H9 (cell line): ENCODE measurements at regions not wholly inside any gene's neighbourhood (a gene's known extent, or its start where the extent isn't known, plus 50 kb on each side); places are given as distances from the start of the nearest gene placed in this dataset.

Experiments used
- DNase-seq: peaks from one replicate; pipeline ENCODE4 v3.0.0-alpha.2; 2017
- H2AFZ ChIP-seq: one replicate; pipeline ENCODE4 v1.6.1; 2013; ENCODE audit warnings: mild to moderate bottlenecking, low read length, control low read depth, moderate library complexity
- H2AK5ac ChIP-seq: 2 replicates; pipeline ENCODE4 v1.6.1; 2013; ENCODE audit warnings: low read length, control low read depth, mixed read lengths; ENCODE audit not compliant: insufficient read length
- H2BK120ac ChIP-seq: one replicate; pipeline ENCODE4 v1.6.1; 2013; ENCODE audit warnings: low read depth, mild to moderate bottlenecking, low read length, control low read depth, inconsistent platforms; ENCODE audit not compliant: poor library complexity, severe bottlenecking
- H2BK12ac ChIP-seq: 2 replicates; pipeline ENCODE4 v1.6.1; 2013; ENCODE audit warnings: low read length, control low read depth, mixed read lengths, low read depth; ENCODE audit not compliant: insufficient read length
- H2BK15ac ChIP-seq: 2 replicates; pipeline ENCODE4 v1.6.1; 2013; ENCODE audit warnings: low read depth, low read length, control low read depth
- H2BK20ac ChIP-seq: one replicate; pipeline ENCODE4 v1.6.1; 2013; ENCODE audit warnings: low read depth, mild to moderate bottlenecking, low read length, control low read depth, inconsistent platforms; ENCODE audit not compliant: poor library complexity, severe bottlenecking
- H2BK5ac ChIP-seq: 2 replicates; pipeline ENCODE4 v1.6.1; 2013; ENCODE audit warnings: low read length, control low read depth, mixed read lengths; ENCODE audit not compliant: insufficient read length
- H3K14ac ChIP-seq: 2 replicates; pipeline ENCODE4 v1.6.1; 2013; ENCODE audit warnings: low read length, control low read depth; ENCODE audit not compliant: insufficient read depth
- H3K18ac ChIP-seq: 2 replicates; pipeline ENCODE4 v1.6.1; 2013; ENCODE audit warnings: low read depth, mild to moderate bottlenecking, mixed read lengths, low read length, control low read depth; ENCODE audit not compliant: insufficient read length
- H3K23ac ChIP-seq: 2 replicates; pipeline ENCODE4 v1.6.1; 2013; ENCODE audit warnings: low read length, control low read depth, mixed read lengths, low read depth; ENCODE audit not compliant: insufficient read length
- H3K23me2 ChIP-seq: 2 replicates; pipeline ENCODE4 v1.6.1; 2013; ENCODE audit warnings: low read depth, mild to moderate bottlenecking, mixed read lengths, low read length, control low read depth; ENCODE audit not compliant: insufficient read length, poor library complexity, severe bottlenecking
- H3K27ac ChIP-seq: 2 replicates; pipeline ENCODE4 v1.5.1; 2013; ENCODE audit warnings: low read length, control low read depth, mixed read lengths, low read depth; ENCODE audit not compliant: insufficient read length
- H3K27me3 ChIP-seq: 2 replicates; pipeline ENCODE4 v1.6.1; 2013; ENCODE audit warnings: low read length, control low read depth, inconsistent platforms; ENCODE audit not compliant: insufficient read depth
- H3K4ac ChIP-seq: 2 replicates; pipeline ENCODE4 v1.6.1; 2013; ENCODE audit warnings: low read depth, mild to moderate bottlenecking, control low read depth, inconsistent platforms, low read length, moderate library complexity
- H3K4me1 ChIP-seq: 2 replicates; pipeline ENCODE4 v1.6.1; 2013; ENCODE audit warnings: low read length, control low read depth, inconsistent platforms; ENCODE audit not compliant: insufficient read depth
- H3K4me2 ChIP-seq: 2 replicates; pipeline ENCODE4 v1.6.1; 2013; ENCODE audit warnings: low read length, control low read depth, mixed read lengths; ENCODE audit not compliant: insufficient read length, insufficient read depth
- H3K56ac ChIP-seq: 2 replicates; pipeline ENCODE4 v1.6.1; 2013; ENCODE audit warnings: low read depth, mild to moderate bottlenecking, mixed read lengths, low read length, control low read depth; ENCODE audit not compliant: insufficient read length
- H3K79me1 ChIP-seq: 2 replicates; pipeline ENCODE4 v1.6.1; 2013; ENCODE audit warnings: low read depth, mild to moderate bottlenecking, moderate library complexity, low read length, control low read depth, inconsistent platforms; ENCODE audit not compliant: insufficient read depth, poor library complexity, severe bottlenecking
- H3K79me2 ChIP-seq: 2 replicates; pipeline ENCODE4 v1.6.1; 2013; ENCODE audit warnings: low read length, control low read depth, inconsistent platforms; ENCODE audit not compliant: insufficient read depth
- H3K9ac ChIP-seq: 2 replicates; pipeline ENCODE4 v1.6.1; 2013; ENCODE audit warnings: low read length, control low read depth, mixed read lengths; ENCODE audit not compliant: insufficient read length; ENCODE audit errors: extremely low read depth
- H3K9me3 ChIP-seq: one replicate; pipeline ENCODE4 v1.6.1; 2013; ENCODE audit warnings: low read depth, low read length, inconsistent platforms; ENCODE audit not compliant: control insufficient read depth
- H3T11ph ChIP-seq: one replicate; pipeline ENCODE4 v1.6.1; 2013; ENCODE audit warnings: mild to moderate bottlenecking, low read length, control low read depth, inconsistent platforms
- H4K20me1 ChIP-seq: one replicate; pipeline ENCODE4 v1.6.1; 2013; ENCODE audit not compliant: control insufficient read depth, insufficient read length, insufficient read depth
- H4K5ac ChIP-seq: 2 replicates; pipeline ENCODE4 v1.6.1; 2013; ENCODE audit warnings: low read depth, mild to moderate bottlenecking, mixed read lengths, low read length, control low read depth; ENCODE audit not compliant: insufficient read length
- H4K8ac ChIP-seq: replicated peaks from 2 replicates; pipeline ENCODE4 v1.6.1; 2013; ENCODE audit warnings: low read length, control low read depth, mixed read lengths, low read depth; ENCODE audit not compliant: insufficient read length
- H4K91ac ChIP-seq: 2 replicates; pipeline ENCODE4 v1.6.1; 2013; ENCODE audit warnings: low read depth, mild to moderate bottlenecking, moderate library complexity, mixed read lengths, low read length, control low read depth; ENCODE audit not compliant: insufficient read length
- H3K27ac Mint-ChIP-seq, 3 experiments: 2 replicates in 2 of 3; 3 replicates in 1 of 3; pipeline ENCODE4 v1.8.0; 2020 to 2021; ENCODE audit warnings: mixed read lengths in 3 of 3, mild to moderate bottlenecking in 1 of 3, moderate library complexity in 1 of 3
- H3K27me3 Mint-ChIP-seq: 2 replicates; pipeline ENCODE4 v1.8.0; 2021; ENCODE audit warnings: low read depth, mild to moderate bottlenecking, moderate library complexity, mixed read lengths
- H3K36me3 Mint-ChIP-seq, 3 experiments: 2 replicates in 2 of 3; 3 replicates in 1 of 3; pipeline ENCODE4 v1.8.0; 2020 to 2021; ENCODE audit warnings: low read depth in 3 of 3, mixed read lengths in 3 of 3; ENCODE audit not compliant: insufficient read depth in 1 of 3
- H3K4me1 Mint-ChIP-seq, 2 experiments: 2 replicates each; pipeline ENCODE4 v1.8.0; 2020; ENCODE audit warnings: mixed read lengths in 2 of 2
- H3K4me3 Mint-ChIP-seq, 2 experiments: 2 replicates in 1 of 2; 3 replicates in 1 of 2; pipeline ENCODE4 v1.8.0; 2020 to 2021; ENCODE audit warnings: mild to moderate bottlenecking in 2 of 2, mixed read lengths in 2 of 2, moderate library complexity in 1 of 2
- H3K9me3 Mint-ChIP-seq, 2 experiments: 2 replicates in 1 of 2; 3 replicates in 1 of 2; pipeline ENCODE4 v1.8.0; 2020; ENCODE audit warnings: mild to moderate bottlenecking in 2 of 2, mixed read lengths in 2 of 2, moderate library complexity in 1 of 2
- WGBS: extraction: QIAGEN DNeasy Blood & Tissue Kit; methylation state at CpG from one replicate; pipeline ENCODE4 v1.1.7; 2013; ENCODE audit warnings: missing lambda C conversion rate, low lambda C conversion rate, mixed read lengths; ENCODE audit not compliant: insufficient read length; ENCODE audit errors: extremely low coverage; 5-methylcytosine and 5-hydroxymethylcytosine counted together
- TF ChIP-seq, protein P1 (sequence below): fragments of 200-600 bp; sonication (generic); conservative IDR thresholded peaks from 3 replicates; pipeline ENCODE4 v1.8.0; 2021; ENCODE audit warnings: antibody characterized with exemption, mild to moderate bottlenecking

DNA sequence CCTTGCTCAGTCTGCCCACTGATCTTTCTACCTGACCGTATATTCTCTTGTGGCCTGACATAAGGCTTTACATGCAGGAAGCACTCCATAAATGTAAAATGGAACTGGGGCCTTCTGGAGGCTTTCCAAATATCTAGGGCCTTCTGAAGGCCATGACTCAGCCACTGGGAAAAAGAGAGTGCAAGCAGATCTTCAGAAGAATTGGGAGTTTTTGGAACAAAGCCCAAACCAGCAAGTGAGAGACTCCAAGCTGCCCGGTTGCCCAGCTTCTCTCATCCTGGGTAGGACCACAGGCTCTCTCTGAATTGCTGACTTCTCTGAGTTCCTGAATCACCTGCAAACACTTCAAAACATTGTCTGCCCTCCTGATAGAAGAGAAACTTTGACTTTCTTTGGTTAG is 107.9 kb upstream of the BMAL1 start:
- H3K27me3 ChIP-seq = no peaks in the 10 kb centered on the region; the same call in 1 of the 2 replicates
- H3K4me1 ChIP-seq = no peaks in the 10 kb centered on the region
- H3K9me3 Mint-ChIP-seq = no peaks in the 10 kb centered on the region
- H2BK120ac ChIP-seq = no peak overlapping the region
- no peak overlapping the region for H4K8ac ChIP-seq
- no peak overlapping the region for H2BK12ac ChIP-seq
- H3K23ac ChIP-seq = no peak overlapping the region
- H2AK5ac ChIP-seq = no peak overlapping the region
- no peaks in the 10 kb centered on the region for H3K23me2 ChIP-seq
- no peak overlapping the region for H3K18ac ChIP-seq
- H3K36me3 Mint-ChIP-seq = no peaks in the 10 kb centered on the region
- no peak overlapping the region for H3K4me3 Mint-ChIP-seq
- no CpG with 5 or more reads among the region's 2 CpGs for WGBS
- H3K27ac Mint-ChIP-seq = no peak overlapping the region
- no peak for DNase-seq
- H3K4me1 Mint-ChIP-seq = peaks cover 0 to 4% of the 10 kb centered on the region in 2 experiments; a peak in 1 of 4 replicates
- no peak overlapping the region for H3K4me2 ChIP-seq
- H3K27ac ChIP-seq = no peak overlapping the region
- H2AFZ ChIP-seq = no peak overlapping the region
- no peak overlapping the region for H2BK15ac ChIP-seq
- H3K27me3 Mint-ChIP-seq = no peaks in the 10 kb centered on the region
- TF ChIP-seq, protein P1, sequence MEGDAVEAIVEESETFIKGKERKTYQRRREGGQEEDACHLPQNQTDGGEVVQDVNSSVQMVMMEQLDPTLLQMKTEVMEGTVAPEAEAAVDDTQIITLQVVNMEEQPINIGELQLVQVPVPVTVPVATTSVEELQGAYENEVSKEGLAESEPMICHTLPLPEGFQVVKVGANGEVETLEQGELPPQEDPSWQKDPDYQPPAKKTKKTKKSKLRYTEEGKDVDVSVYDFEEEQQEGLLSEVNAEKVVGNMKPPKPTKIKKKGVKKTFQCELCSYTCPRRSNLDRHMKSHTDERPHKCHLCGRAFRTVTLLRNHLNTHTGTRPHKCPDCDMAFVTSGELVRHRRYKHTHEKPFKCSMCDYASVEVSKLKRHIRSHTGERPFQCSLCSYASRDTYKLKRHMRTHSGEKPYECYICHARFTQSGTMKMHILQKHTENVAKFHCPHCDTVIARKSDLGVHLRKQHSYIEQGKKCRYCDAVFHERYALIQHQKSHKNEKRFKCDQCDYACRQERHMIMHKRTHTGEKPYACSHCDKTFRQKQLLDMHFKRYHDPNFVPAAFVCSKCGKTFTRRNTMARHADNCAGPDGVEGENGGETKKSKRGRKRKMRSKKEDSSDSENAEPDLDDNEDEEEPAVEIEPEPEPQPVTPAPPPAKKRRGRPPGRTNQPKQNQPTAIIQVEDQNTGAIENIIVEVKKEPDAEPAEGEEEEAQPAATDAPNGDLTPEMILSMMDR = no peak
- H3K9me3 ChIP-seq = no peaks in the 10 kb centered on the region
- no peak overlapping the region for H2BK20ac ChIP-seq
- H4K5ac ChIP-seq = no peak overlapping the region
- H3K79me2 ChIP-seq = no peaks in the 10 kb centered on the region
- no peaks in the 10 kb centered on the region for H4K20me1 ChIP-seq
- no peaks in the 10 kb centered on the region for H3K79me1 ChIP-seq
- H3K56ac ChIP-seq = no peak overlapping the region
- no peak overlapping the region for H3K4ac ChIP-seq
- H3K14ac ChIP-seq = no peak overlapping the region
- H3T11ph ChIP-seq = no peak overlapping the region
- H3K9ac ChIP-seq = no peak overlapping the region
- no peak overlapping the region for H2BK5ac ChIP-seq
- H4K91ac ChIP-seq = no peak overlapping the region
